ENCODE measurements at regions not wholly inside any gene's neighbourhood (a gene's known extent, or its start where the extent isn't known, plus 50 kb on each side); places are given as distances from the start of the nearest gene placed in this dataset.

DNA sequence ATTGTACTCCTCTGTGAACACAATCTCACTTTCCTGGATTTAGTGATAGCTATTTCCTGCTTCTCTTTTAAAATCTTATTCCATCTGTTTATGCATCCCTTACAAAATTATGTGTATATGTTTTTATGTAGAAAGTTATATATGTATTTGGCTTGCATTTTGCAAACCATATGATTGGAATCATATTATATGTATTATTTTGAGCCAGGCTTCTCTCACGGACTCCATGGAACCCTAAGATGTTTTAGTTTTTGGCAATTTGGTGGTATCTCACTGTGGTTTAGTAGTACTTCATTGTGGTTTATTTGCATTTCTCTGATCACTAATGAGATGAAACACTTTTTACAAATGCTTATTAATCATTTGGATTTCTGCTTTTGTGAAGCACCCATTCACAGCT lies 507.3 kb upstream of the KIRREL3 start:
- TF ChIP-seq, protein P1, sequence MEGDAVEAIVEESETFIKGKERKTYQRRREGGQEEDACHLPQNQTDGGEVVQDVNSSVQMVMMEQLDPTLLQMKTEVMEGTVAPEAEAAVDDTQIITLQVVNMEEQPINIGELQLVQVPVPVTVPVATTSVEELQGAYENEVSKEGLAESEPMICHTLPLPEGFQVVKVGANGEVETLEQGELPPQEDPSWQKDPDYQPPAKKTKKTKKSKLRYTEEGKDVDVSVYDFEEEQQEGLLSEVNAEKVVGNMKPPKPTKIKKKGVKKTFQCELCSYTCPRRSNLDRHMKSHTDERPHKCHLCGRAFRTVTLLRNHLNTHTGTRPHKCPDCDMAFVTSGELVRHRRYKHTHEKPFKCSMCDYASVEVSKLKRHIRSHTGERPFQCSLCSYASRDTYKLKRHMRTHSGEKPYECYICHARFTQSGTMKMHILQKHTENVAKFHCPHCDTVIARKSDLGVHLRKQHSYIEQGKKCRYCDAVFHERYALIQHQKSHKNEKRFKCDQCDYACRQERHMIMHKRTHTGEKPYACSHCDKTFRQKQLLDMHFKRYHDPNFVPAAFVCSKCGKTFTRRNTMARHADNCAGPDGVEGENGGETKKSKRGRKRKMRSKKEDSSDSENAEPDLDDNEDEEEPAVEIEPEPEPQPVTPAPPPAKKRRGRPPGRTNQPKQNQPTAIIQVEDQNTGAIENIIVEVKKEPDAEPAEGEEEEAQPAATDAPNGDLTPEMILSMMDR (IDR thresholded peaks at IDR 0.05) = no peak
- no peak for TF ChIP-seq POLR2AphosphoS5 (IDR thresholded peaks at IDR 0.05)

Data from prostate gland (tissue), 2 donors.